T-helper 2 cell treated with Interferon-gamma antibody and Interleukin-4, amounts not matched to agents 100 ng/mL and 5 ng/mL, for 36 hours (primary cell): ENCODE measurements at regions not wholly inside any gene's neighbourhood (a gene's known extent, or its start where the extent isn't known, plus 50 kb on each side); places are given as distances from the start of the nearest gene placed in this dataset.
"Not testable (repeated sequence)": the region's sequence is repeated elsewhere in the genome, so short reads cannot be mapped to it uniquely, and the experiment has no call there.

Experiments
- intact Hi-C: fragments of 100-400 bp; cut with micrococcal nuclease; formaldehyde crosslinking; loops from one replicate; pipeline ENCODE4 v1.15.1; 2023

DNA sequence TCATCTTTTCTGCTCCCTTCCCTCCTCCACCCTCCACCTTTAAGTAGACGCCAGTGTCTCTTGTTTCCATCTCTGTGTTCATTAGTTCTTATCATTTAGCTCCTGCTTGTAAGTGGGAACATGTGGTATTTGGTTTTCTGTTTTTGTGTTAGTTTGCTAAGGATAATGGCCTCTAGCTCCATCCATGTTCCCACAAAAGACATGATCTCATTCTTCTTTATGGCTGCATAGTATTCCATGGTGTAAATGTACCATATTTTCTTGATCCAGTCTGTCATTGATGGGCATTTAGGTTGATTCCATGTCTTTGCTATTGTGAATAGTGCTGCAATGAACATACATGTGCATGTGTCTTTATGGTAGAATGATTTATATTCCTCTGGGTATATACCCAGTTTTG is 236.5 kb downstream of the SOCS6 start:
- intact Hi-C loops = not testable (repeated sequence)

DNA sequence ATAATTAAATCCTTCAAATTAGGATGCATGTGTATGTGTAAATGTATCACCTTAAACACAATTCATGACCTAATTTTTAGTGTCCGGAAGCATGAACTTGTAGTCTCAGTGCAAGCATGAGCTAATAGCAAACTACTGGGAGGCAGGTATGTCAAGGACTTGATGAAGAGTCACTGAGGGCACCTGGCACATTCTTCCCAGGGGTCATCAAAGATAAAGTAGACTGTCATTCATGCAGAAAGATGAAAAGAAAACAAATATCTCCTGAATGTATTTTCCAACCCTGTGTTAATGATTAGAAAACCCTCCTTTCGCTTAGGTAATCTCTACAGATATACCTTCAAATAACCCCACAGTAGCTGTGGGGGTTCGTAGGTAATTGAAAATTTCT is 234.9 kb downstream of the SOCS6 start:
- intact Hi-C loops = no loop called here

DNA sequence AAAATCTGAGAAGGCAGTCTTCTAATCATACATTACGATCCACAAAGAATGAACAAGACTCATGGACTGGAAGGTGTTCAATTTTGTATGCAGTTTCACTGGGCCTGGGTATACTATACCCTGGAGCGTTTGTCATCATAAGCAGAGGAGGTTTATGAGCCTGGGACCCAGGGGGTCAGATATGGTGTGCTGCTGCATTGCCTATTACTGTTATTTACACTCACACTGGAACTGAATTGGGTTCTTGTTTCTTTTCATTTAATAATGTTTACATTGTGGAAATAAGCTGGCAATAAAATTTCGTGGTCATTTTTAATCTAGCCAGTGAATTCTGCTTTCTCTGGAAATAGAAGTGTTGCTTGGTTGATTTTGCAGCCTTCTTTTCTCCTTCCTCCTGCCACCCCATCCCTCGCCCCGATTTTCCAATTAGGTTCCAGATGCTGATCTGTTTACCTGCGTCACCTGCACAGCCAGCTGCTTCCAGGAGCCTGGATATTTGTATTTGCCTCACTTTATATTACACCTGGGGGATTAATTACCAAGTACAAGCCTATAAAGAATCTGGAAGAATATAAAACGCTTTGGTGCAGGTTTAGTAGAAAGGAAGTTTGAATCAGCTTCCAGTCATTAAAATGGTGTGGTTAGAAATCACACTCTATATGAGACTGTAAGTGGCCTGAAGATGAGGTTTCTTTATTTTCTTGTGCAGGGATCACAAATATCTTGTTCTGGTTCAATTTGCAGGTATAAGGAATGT is 234.4 kb downstream of the SOCS6 start:
- intact Hi-C loops = no loop called here

DNA sequence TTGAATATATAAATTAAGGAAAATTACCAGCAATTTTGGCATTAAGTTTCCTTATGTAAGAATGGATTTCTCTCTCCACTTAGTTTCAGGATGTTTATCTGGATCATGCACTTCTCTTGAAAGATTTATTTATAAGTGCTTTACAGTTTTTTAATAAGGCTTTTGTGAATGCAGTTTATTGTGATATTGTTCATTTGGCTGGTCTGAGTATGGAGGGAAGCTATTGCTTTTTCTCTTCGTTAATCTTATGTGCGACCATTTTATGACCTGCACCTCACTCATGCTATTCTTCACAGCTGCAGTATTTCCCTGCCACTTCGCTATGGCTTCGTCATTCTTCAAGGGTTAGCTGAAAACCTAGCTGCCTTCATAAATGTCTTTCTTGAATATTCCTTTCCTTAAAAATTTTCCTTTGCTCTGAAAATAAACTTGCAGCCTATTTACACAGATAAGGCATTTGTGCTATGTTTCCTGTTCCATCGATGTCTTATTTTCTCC is 233.4 kb downstream of the SOCS6 start:
- intact Hi-C loops = no loop called here

DNA sequence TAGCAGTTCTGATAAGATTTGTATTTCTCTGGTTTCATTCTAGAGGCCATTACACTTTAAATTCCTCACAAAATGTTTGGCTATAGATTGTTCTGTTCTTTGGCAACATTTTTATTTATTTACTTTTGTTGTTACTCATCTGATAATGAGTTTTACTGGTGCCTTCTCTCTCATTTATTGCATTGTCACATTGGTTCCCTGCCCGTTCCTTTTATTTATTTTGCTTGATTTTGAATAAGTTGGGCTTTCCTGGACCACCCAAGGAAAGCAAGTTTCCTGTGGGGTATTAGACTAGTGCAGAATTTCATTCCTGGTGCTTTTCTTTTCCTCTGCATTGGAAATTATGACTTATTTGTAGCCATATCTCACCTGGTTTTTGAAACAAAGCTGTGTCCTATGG is 232.0 kb downstream of the SOCS6 start:
- intact Hi-C loops = no loop called here

DNA sequence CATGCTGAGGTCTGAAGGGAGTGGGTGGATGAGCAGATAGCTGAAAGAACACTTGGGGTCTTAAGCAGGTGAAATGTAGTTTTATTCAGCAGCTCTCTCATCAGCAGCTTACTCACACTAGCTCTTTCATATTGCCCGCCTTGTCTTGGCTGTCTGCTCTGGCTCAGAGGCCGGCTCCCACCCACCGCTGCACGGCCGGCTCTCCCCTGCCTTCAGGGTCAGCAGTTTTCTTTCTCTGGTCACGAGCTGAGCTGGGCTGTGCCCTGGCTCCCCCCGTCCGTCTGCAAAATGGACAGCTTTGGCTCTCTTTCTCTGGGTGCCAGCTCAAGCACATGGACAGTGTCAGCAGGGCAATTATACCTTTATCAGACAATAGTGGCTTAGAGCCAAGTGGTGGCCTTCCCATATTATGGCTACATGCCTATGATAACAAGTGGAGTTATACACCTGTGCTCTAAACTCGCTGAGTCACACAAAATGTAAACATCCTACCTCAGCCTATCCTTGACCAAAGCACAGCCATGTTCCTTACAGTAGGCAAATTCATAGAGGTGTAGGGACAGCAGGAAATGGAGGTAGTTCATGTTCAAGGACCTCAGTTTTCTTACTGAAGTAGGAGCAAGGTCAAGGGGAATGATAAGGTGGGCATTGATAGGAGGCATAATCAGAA is 224.8 kb downstream of the SOCS6 start:
- intact Hi-C loops = no loop called here

DNA sequence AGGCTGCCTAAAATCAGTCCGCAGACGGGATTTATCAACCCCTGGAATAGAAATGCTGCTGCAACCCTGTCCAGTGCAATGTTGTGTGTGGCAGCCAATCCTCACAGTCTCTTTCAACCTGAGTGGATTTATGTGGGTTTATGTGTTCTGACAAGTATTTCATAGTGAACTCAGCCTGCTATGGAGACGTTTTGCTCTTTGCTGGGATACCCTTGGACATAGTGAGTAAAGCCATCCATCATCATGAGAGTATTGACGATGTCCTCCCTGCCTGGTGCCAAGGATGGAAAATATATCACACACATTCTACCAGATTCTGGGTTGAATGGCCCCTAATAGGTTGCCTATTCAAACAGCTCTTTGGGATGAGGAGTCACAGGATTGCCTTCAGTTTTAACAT is 219.1 kb downstream of the SOCS6 start:
- intact Hi-C loops = no loop called here

DNA sequence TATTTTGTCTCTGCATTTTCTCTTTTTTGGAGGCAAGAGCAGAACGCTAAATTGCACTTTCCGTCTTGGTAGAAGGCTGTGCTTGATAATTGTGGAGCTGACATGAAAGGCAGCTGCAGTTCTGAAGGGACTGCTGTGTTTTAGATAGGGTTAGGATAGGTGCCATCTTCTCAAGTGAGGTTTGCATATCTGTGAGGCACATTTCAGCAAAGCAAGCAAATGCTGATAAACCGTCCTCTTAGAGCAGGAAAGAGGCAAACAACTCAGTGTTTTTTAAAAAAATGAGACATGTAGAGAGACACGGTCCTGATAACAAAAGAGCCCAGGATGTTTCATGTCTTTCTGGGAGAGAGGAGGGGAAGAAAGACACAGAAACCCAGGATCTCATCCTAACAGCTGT is 217.7 kb downstream of the SOCS6 start:
- intact Hi-C loops = no loop called here

DNA sequence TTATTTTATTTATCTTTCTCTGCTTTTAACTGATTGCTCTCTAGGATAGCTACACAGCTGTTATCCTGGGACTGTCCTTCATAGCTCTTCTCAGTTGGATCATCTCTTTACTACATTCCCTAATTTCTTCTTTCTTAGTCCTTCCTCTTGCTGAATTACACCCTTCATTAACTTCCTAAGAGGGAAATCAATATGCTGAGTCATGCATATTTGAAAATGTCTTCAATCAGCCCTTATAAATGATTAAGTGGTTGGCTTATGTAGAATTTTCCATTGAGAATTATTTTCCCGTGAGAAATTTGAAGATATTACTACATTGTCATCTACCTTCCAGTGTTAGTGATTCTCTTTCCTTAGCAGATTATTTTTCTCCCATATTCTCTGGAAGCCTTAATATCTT is 214.2 kb downstream of the SOCS6 start:
- intact Hi-C loops = no loop called here

DNA sequence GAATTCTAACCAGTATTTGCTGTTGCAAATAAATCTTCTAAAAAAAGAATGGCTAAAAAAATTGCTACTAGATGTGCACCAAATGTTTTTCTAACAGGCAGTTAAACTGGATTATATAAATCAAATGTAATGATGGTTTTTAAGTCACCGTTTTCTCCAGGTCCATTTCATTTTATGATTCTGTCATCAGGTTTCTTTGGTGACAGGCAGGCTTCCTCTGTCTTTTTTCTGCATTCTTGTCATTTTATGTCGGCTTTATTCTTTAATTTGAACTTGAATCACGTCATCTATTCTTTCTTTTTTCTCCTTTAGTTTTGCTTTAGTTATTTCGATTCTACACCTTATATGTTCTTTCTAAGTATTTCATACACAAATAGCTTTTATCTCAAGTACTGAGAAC is 212.5 kb downstream of the SOCS6 start:
- intact Hi-C loops = no loop called here

DNA sequence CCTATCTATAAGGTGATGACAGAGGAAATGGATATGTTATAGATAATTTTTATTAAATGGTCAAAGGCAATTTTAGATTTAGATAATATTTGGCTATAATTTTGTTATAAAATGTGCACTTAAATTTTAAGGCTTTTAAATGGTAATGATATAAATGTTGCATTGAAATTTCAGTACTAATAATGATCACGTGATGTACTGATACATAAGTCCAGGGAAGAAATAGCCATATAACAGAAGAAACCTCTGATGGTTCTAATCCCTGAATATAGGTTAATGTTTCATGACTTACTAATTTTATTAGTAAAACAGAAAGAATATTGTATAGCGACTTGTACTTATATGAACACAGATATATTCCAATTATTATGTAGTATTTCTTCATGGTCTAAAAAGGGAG is 211.9 kb downstream of the SOCS6 start:
- intact Hi-C loops = no loop called here

DNA sequence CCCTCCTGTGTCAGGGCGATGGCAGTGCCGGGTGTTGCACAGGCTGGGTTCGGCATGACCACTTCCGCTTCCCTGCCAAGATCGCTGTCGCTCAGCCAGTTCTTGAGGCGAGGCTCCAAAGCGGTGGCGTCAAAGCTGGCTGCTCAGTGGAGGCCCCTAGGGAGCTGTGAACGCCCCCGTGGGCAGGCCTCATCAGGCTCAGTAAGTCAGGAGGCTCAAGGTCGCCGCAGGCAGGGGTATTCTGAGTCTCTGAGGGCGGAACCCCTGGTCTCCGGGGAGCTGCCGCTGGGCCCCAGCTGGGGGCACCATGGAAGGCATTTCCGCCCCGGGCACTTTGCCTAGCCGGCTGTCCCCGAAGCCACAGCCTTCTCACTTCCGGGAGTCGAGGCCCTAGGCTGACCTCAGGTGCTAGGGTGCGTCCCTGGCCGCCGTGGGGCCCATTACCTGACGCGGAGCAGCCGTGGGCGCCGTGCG is 210.4 kb downstream of the SOCS6 start:
- intact Hi-C loops = no loop called here

DNA sequence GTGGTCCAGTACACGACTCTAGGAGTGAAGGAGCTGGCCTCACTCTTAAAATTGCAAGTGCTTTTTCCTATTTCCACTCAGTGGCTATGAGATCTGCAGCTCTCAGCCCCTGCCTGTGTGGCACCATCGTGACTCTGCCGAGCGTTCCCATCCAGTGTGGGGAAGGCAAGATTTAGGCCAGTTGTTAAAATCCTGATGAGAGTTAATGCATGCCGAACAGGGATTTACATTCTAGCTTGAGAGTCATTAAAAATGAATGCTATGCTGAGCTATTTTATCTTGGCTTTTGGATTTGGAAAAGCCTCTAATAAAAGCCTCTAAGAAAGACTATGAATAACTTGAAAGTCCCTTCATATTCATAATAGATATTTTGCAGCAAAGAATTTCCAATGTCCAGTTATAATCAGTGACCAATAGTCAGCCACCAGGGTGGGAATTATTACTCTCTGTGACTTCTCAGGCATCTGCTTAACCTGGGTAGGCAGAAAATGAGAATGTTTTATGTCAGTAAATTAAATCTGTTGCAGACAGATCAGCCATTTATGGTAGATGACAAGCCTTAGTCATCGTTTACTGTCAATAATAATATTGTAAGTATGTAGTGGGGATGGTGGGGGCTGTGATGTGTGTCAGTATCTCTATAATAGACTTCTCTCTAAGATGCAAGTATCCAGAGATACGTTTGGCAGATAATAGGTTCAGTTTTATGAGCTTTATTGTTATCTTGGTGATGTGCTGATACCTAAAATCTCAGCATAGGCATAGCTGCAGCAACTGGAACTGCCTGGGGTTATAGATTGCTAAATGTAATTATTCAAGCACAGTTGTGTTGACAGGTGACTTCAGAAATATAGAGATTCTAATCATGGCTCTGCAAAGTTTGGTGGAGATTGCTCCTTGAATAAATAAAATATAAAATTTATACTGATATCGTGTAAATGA is 207.8 kb downstream of the SOCS6 start:
- intact Hi-C loops = no loop called here

DNA sequence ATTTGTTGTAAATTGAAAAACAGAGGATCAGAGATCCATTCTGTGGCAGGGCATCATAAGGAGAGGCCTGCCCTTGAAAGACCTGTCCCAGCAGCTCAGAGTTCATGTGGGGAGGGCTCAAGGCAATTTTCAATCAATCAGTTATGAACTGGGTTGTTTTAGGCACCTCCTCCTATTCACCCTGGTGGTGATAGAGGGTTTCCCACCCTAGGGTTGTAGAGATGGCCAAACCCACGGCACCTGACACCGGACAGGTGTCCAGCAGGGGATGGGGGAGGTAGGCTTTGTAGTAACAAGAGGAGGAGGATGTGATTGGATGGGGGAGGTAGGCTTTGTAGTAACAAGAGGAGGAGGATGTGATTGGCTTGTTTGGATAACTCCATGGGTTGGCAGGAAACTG is 205.7 kb downstream of the SOCS6 start:
- intact Hi-C loops = loop anchor here (5.0 kb wide), 1 partner anchor 1593 kb away; no protein-coding TSS in a partner anchor

DNA sequence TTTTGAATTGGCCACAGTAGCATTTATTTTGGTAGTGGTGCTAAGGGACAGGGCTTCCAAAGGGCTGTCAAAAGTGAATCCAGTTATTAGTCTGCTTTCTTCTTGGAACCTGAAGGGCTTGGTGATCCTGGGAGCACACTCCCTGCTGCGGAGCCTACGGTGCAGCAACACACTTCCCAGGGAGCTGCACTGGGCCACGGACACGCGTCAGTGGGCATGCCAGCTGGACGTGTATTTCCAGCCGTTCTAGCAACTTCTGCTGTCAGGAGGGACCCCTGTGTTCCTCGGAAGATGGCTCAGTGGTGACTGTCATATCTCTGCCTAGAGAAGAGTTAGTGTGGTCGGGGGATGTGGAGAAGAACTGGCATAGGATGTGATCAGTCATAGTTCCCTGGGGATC is 204.6 kb downstream of the SOCS6 start:
- intact Hi-C loops = loop anchor here (5.0 kb wide), 1 partner anchor 1594 kb away; no protein-coding TSS in a partner anchor

DNA sequence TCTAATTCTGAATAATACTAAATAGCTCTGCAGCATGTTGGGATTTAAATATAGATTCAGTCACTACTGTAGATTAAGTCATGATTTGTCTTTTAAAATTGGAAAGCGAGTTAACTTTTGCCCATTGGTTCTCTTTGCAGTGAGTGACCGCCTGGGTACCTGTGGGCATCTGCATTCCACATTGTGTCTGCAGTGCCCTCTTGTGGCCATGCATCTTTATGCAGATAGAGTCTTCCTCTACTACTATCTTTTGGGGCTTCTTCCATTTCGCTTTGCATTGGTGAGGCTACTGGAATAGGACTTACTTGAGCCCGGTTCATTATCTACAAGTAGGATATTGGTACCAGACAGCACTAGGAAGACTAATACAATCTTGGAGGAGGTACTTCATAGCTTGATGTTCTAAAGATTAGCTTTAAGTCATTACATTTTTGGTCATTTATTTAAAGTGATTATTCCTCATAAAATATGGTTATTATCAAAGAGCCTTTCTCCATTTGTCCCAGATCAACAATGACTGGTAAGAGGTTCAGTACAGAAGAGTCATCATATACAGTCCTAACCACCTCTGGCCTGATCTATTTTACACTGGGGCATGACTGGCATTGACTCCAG is 203.0 kb downstream of the SOCS6 start:
- intact Hi-C loops = loop anchor here (2.0 to 5.0 kb wide), 2 partner anchors 1293 to 1595 kb away; no protein-coding TSS in a partner anchor

DNA sequence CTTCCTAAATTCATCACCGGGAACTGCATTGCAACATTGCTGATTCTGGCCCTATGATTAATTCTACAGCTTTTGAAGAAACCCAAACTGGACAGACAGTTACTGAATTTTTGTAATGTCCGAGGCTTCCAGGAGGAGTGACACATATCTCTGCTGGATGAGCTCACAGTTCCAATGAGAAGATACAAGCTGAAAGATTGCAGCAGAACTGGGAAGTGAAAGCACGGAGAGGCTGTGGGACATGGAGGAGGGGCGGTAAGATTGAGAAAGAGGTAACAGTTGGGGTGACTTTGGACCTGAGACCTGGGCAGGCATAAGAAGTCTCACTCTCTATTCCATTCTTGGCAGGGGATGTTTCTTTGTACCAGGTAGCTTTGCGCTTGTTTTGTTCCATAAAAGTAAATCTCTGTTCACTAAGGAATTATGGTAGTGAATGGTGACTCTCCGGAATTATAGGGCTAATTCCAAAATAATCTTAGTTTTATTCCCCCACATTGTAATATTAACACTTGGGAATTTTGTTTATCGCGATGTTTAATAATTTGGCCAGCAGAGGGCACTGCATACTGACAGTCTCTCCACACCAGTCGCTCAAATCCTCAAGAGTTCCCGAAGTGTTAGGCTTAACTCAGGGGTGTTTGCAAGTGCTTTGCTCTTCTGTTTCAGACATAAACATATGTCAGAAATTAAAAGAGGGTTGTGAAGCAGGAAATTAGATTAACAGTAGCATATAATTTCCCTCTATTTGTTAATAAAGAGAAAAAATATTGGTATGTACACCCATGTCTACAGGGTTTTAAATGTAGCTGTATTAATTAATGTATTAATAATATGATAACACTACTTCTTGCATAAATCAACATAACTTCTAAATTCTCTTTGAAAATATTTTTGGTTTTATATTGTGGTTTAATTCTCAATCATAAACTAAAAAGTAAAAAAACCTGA is 201.4 kb downstream of the SOCS6 start:
- intact Hi-C loops = loop anchor here (2.0 to 5.0 kb wide), 2 partner anchors 1295 to 1597 kb away; no protein-coding TSS in a partner anchor

DNA sequence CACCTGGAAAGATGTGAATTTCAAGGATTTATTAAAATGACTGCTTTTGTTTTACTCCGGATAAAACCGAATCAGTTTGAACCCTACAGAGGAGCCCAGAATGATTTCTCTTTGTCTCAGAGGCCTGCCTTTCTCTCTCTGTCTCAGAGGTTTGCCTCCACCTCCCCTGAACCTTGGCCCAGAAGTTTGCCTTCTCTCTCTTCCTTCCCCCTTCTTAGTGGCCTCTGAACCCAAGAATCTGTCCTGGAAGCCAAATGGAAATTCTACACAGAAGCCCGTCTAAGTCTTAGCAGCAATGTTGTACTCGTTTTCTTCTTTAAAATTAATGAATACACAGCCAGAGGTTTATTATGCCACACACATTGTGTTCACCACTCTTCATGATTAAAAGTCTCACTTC is 200.7 kb downstream of the SOCS6 start:
- intact Hi-C loops = no loop called here

DNA sequence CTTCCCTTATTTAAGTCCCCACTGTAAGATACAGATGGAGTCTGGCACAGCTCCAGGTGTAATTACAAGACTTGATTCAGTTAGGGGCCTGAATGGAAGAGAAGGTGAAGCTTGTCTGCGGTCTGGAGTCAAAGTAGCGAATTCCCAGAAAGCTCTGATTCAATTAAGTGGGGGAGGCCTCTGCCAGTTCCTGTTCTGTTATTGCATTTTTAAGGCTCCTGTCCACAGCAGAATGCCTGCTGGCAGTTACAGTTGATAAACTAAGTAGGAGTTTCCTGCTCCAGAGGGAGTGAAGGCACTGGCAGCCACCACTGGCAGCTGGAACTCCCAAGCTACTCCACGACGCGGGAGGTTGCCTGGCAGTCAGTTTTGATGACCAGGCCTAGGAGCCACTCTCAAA is 181.1 kb downstream of the SOCS6 start:
- intact Hi-C loops = no loop called here
